Keratinocyte (primary cell): ENCODE measurements at regions not wholly inside any gene's neighbourhood (a gene's known extent, or its start where the extent isn't known, plus 50 kb on each side); places are given as distances from the start of the nearest gene placed in this dataset.

ENCODE experiments used
- DNase-seq: peaks from one replicate; pipeline ENCODE4 v3.0.0-alpha.2; 2011; ENCODE audit warnings: low read depth, missing footprints, low spot score
- FAIRE-seq: peaks from 2 replicates; lab custom pipeline; 2011; peaks lifted over from hg19 to GRCh38; lab: Jason Lieb, UNC
- H2AFZ ChIP-seq: 2 replicates; pipeline ENCODE4 v1.6.0; 2012; ENCODE audit warnings: low read length, control low read depth, inconsistent platforms; ENCODE audit not compliant: control insufficient read depth
- H3K27ac ChIP-seq: 2 replicates; pipeline ENCODE4 v1.5.1; 2011; ENCODE audit warnings: low read length; ENCODE audit not compliant: control insufficient read depth, insufficient read depth
- H3K27me3 ChIP-seq: 3 replicates; pipeline ENCODE4 v1.6.0; 2011; ENCODE audit warnings: low read length; ENCODE audit not compliant: control insufficient read depth, insufficient read depth; ENCODE audit errors: extremely low read depth
- H3K36me3 ChIP-seq, 2 experiments: 2 replicates in 1 of 2; 3 replicates in 1 of 2; pipeline ENCODE4 v1.5.1; 2011; ENCODE audit warnings: low read length in 2 of 2, mild to moderate bottlenecking in 1 of 2; ENCODE audit not compliant: control insufficient read depth in 2 of 2, insufficient read depth in 2 of 2; ENCODE audit errors: extremely low read depth in 1 of 2
- H3K4me1 ChIP-seq: 3 replicates; pipeline ENCODE4 v1.5.1; 2011; ENCODE audit warnings: low read length; ENCODE audit not compliant: control insufficient read depth, insufficient read depth; ENCODE audit errors: extremely low read depth
- H3K4me2 ChIP-seq: 3 replicates; pipeline ENCODE4 v1.6.0; 2011; ENCODE audit warnings: low read depth, low read length; ENCODE audit not compliant: control insufficient read depth, insufficient read depth; ENCODE audit errors: extremely low read depth
- H3K4me3 ChIP-seq, 3 experiments: fragments of 200-600 bp in 1 of 3; sonication (generic) in 1 of 3; 2 replicates in 2 of 3; 3 replicates in 1 of 3; pipeline ENCODE4 v1.5.1; 2011 to 2016; ENCODE audit warnings: low read length in 3 of 3, mild to moderate bottlenecking in 3 of 3, control low read depth in 2 of 3, inconsistent platforms in 1 of 3, low read depth in 1 of 3, mixed read lengths in 1 of 3, mixed run types in 1 of 3, moderate library complexity in 1 of 3; ENCODE audit not compliant: control insufficient read depth in 2 of 3, insufficient read depth in 2 of 3; ENCODE audit errors: extremely low read depth in 1 of 3
- H3K79me2 ChIP-seq: 2 replicates; pipeline ENCODE4 v1.6.0; 2012; ENCODE audit warnings: low read length; ENCODE audit not compliant: control insufficient read depth, insufficient read depth
- H3K9ac ChIP-seq: 3 replicates; pipeline ENCODE4 v1.6.0; 2011; ENCODE audit warnings: low read length; ENCODE audit not compliant: control insufficient read depth, insufficient read depth; ENCODE audit errors: extremely low read depth
- H3K9me1 ChIP-seq: 3 replicates; pipeline ENCODE4 v1.6.0; 2011; ENCODE audit warnings: low read length; ENCODE audit not compliant: control insufficient read depth, insufficient read depth; ENCODE audit errors: extremely low read depth
- H3K9me3 ChIP-seq: 2 replicates; pipeline ENCODE4 v1.5.1; 2012; ENCODE audit warnings: low read depth, low read length; ENCODE audit not compliant: control insufficient read depth
- H4K20me1 ChIP-seq: 3 replicates; pipeline ENCODE4 v1.6.0; 2011; ENCODE audit warnings: low read length; ENCODE audit not compliant: control insufficient read depth, insufficient read depth; ENCODE audit errors: extremely low read depth
- EZH2 ChIP-seq: IDR thresholded peaks from one replicate; pipeline ENCODE4 v1.6.1; 2012; ENCODE audit warnings: inconsistent platforms, mild to moderate bottlenecking, low read length, moderate library complexity
- dilution Hi-C: fragments of 300-500 bp; cut with MboI; formaldehyde crosslinking; loops from one replicate; pipeline ENCODE4 v1.7.0; 2020; ENCODE audit warnings: low sequenced_read_pairs; ENCODE audit not compliant: extremely low pct_ligation_motif_present
- TF ChIP-seq, protein P1 (sequence below), 3 experiments: IDR thresholded peaks in 1 of 3; conservative IDR thresholded peaks in 1 of 3; optimal IDR thresholded peaks in 1 of 3; 2 replicates in 2 of 3; 3 replicates in 1 of 3; pipeline versions ENCODE3 to v1.5.1; 2011; ENCODE audit warnings: low read length in 3 of 3, mild to moderate bottlenecking in 3 of 3, moderate library complexity in 2 of 3, control low read depth in 1 of 3, inconsistent platforms in 1 of 3; ENCODE audit not compliant: insufficient read depth in 2 of 3; ENCODE audit errors: extremely low read depth in 1 of 3

- DNase-seq: no peak
- Histone ChIP-seq H3K79me2 (no peaks in the 10 kb centered on the region), H3K27ac (no peak overlapping the region), H3K9me3 (no peaks in the 10 kb centered on the region), H3K36me3 (no peaks in the 10 kb centered on the region), H4K20me1 (no peaks in the 10 kb centered on the region), H3K27me3 (no peaks in the 10 kb centered on the region), H3K4me1 (no peaks in the 10 kb centered on the region), H3K4me2 (no peak overlapping the region), H2AFZ (no peak overlapping the region), H3K9ac (no peak overlapping the region), H3K9me1 (no peaks in the 10 kb centered on the region), H3K4me3 (no peak overlapping the region)
- FAIRE-seq: no peak
- TF ChIP-seq, protein P1, sequence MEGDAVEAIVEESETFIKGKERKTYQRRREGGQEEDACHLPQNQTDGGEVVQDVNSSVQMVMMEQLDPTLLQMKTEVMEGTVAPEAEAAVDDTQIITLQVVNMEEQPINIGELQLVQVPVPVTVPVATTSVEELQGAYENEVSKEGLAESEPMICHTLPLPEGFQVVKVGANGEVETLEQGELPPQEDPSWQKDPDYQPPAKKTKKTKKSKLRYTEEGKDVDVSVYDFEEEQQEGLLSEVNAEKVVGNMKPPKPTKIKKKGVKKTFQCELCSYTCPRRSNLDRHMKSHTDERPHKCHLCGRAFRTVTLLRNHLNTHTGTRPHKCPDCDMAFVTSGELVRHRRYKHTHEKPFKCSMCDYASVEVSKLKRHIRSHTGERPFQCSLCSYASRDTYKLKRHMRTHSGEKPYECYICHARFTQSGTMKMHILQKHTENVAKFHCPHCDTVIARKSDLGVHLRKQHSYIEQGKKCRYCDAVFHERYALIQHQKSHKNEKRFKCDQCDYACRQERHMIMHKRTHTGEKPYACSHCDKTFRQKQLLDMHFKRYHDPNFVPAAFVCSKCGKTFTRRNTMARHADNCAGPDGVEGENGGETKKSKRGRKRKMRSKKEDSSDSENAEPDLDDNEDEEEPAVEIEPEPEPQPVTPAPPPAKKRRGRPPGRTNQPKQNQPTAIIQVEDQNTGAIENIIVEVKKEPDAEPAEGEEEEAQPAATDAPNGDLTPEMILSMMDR (optimal IDR thresholded peaks at IDR 0.05 in 1 of 3, IDR thresholded peaks at IDR 0.05 in 1 of 3, conservative IDR thresholded peaks at IDR 0.05 in 1 of 3; ENCODE audit: extremely low read depth in 1 of 3, insufficient read depth in 2 of 3, low read length in 3 of 3): no peak
- no peak for TF ChIP-seq EZH2
- dilution Hi-C loops: no loop called here
These were observed 285.5 kb upstream of the ANKRD50 start for GRCh38 chr4:124997991-124998390.

DNA sequence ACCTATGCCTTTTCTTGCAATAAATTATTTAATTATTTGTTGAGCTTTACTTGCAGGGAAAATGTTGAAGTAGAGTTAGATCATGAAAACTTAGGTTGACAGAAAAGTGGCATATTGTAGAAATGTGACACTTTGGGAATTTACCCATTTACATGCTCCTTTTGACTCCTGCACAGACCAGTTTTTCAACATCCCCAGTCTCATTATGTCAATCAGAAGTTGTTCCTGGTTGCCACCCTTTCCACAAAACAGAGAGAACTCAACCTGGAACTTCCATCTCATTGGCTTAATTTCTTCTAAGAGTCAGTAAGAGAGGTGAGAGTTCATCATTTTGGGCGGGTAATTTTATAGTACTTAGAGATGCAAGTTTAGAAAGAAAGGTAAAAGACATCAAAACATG, 284.6 kb upstream of the ANKRD50 start:
- Histone ChIP-seq H3K27ac (no peak overlapping the region), H3K9ac (no peak overlapping the region), H3K9me3 (no peaks in the 10 kb centered on the region), H3K36me3 (no peaks in the 10 kb centered on the region), H3K9me1 (no peaks in the 10 kb centered on the region), H3K27me3 (no peaks in the 10 kb centered on the region), H3K79me2 (no peaks in the 10 kb centered on the region), H2AFZ (no peak overlapping the region), H4K20me1 (no peaks in the 10 kb centered on the region), H3K4me3 (no peak overlapping the region), H3K4me2 (no peak overlapping the region), H3K4me1 (no peaks in the 10 kb centered on the region)
- FAIRE-seq (no peak), DNase-seq (no peak)
- TF ChIP-seq, protein P1 (optimal IDR thresholded peaks at IDR 0.05 in 1 of 3, IDR thresholded peaks at IDR 0.05 in 1 of 3, conservative IDR thresholded peaks at IDR 0.05 in 1 of 3; ENCODE audit: extremely low read depth in 1 of 3, insufficient read depth in 2 of 3, low read length in 3 of 3): no peak
- no peak for TF ChIP-seq EZH2
- dilution Hi-C loops: no loop called here
